Stomach smooth muscle (tissue), 2 donors: ENCODE measurements at regions not wholly inside any gene's neighbourhood (a gene's known extent, or its start where the extent isn't known, plus 50 kb on each side); places are given as distances from the start of the nearest gene placed in this dataset.

ENCODE experiments used
- H3K27ac ChIP-seq: one replicate; pipeline ENCODE4 v1.7.0; 2013; ENCODE audit warnings: mild to moderate bottlenecking, low read length, inconsistent platforms
- H3K27me3 ChIP-seq, 2 donors: one replicate each; pipeline ENCODE4 v1.7.0; 2013; ENCODE audit warnings: low read length in 2 of 2; ENCODE audit not compliant: insufficient read depth in 2 of 2, control insufficient read depth in 1 of 2
- H3K36me3 ChIP-seq, 2 donors: one replicate each; pipeline ENCODE4 v1.7.0; 2013; ENCODE audit warnings: low read length in 2 of 2; ENCODE audit not compliant: control insufficient read depth in 2 of 2, insufficient read depth in 2 of 2
- H3K4me1 ChIP-seq: one replicate; pipeline ENCODE4 v1.7.0; 2013; ENCODE audit warnings: low read length; ENCODE audit not compliant: control insufficient read depth, insufficient read depth
- H3K4me3 ChIP-seq, 2 donors: one replicate each; pipeline ENCODE4 v1.7.0; 2013; ENCODE audit warnings: low read length in 2 of 2
- H3K9ac ChIP-seq, 2 donors: one replicate each; pipeline ENCODE4 v1.7.0; 2013; ENCODE audit warnings: low read length in 2 of 2, mild to moderate bottlenecking in 1 of 2
- H3K9me3 ChIP-seq, 2 donors: one replicate each; pipeline ENCODE4 v1.7.0; 2013; ENCODE audit warnings: low read length in 2 of 2; ENCODE audit not compliant: control insufficient read depth in 2 of 2
- donor health status: healthy.
- donor health status: Pancreatic carcinoma.

GRCh38 chr1:56330391-56331026, 248.9 kb downstream of the PLPP3 start:
- Histone ChIP-seq H3K9me3 (no peaks in the 10 kb centered on the region), H3K4me3 (no peak overlapping the region), H3K27ac (no peak overlapping the region), H3K27me3 (no peaks in the 10 kb centered on the region), H3K36me3 (no peaks in the 10 kb centered on the region), H3K4me1 (no peaks in the 10 kb centered on the region), H3K9ac (no peak overlapping the region)

- Histone ChIP-seq H3K36me3 (no peaks in the 10 kb centered on the region), H3K4me1 (no peaks in the 10 kb centered on the region), H3K9me3 (no peaks in the 10 kb centered on the region), H3K27ac (no peak overlapping the region), H3K27me3 (no peaks in the 10 kb centered on the region), H3K9ac (no peak overlapping the region), H3K4me3 (no peak overlapping the region)
Measured at GRCh38 chr1:56329970-56330369, 249.4 kb downstream of the PLPP3 start.

GRCh38 chr1:56327195-56327594, 252.2 kb downstream of the PLPP3 start:
- Histone ChIP-seq H3K9ac (no peak overlapping the region), H3K27me3 (no peaks in the 10 kb centered on the region), H3K4me3 (no peak overlapping the region), H3K4me1 (no peaks in the 10 kb centered on the region), H3K36me3 (no peaks in the 10 kb centered on the region), H3K27ac (no peak overlapping the region), H3K9me3 (no peaks in the 10 kb centered on the region)

- Histone ChIP-seq H3K9me3 (no peaks in the 10 kb centered on the region), H3K36me3 (no peaks in the 10 kb centered on the region), H3K9ac (no peak overlapping the region), H3K27me3 (no peaks in the 10 kb centered on the region), H3K27ac (no peak overlapping the region), H3K4me3 (no peak overlapping the region), H3K4me1 (peaks cover under 1% of the 10 kb centered on the region)
Measured at GRCh38 chr1:56326056-56326455, 253.3 kb downstream of the PLPP3 start.

- Histone ChIP-seq H3K9ac (no peak overlapping the region), H3K4me3 (no peak overlapping the region), H3K9me3 (no peaks in the 10 kb centered on the region), H3K27ac (no peak overlapping the region), H3K27me3 (no peaks in the 10 kb centered on the region), H3K4me1 (peaks cover 7% of the 10 kb centered on the region), H3K36me3 (no peaks in the 10 kb centered on the region)
Measured at GRCh38 chr1:56324504-56324903, 254.9 kb downstream of the PLPP3 start.

- Histone ChIP-seq H3K4me3 (no peak overlapping the region), H3K36me3 (no peaks in the 10 kb centered on the region), H3K9me3 (no peaks in the 10 kb centered on the region), H3K27me3 (no peaks in the 10 kb centered on the region), H3K27ac (no peak overlapping the region), H3K9ac (no peak overlapping the region), H3K4me1 (peaks cover 7% of the 10 kb centered on the region)
Measured at GRCh38 chr1:56322211-56322610, 257.2 kb downstream of the PLPP3 start.

- Histone ChIP-seq H3K27ac (no peak overlapping the region), H3K36me3 (no peaks in the 10 kb centered on the region), H3K9me3 (no peaks in the 10 kb centered on the region), H3K27me3 (no peaks in the 10 kb centered on the region), H3K4me3 (peak overlapping the region in 1 of 2 donors; percentile 4), H3K4me1 (peaks cover 7% of the 10 kb centered on the region), H3K9ac (no peak overlapping the region)
Measured at GRCh38 chr1:56321150-56321490, 258.2 kb downstream of the PLPP3 start.

- peaks cover 7% of the 10 kb centered on the region for H3K4me1 ChIP-seq
- peak overlapping the region in 1 of 2 donors; percentile 4 for H3K4me3 ChIP-seq
- H3K36me3 ChIP-seq: no peaks in the 10 kb centered on the region
- no peaks in the 10 kb centered on the region for H3K9me3 ChIP-seq
- no peaks in the 10 kb centered on the region for H3K27me3 ChIP-seq
- H3K27ac ChIP-seq: no peak overlapping the region
- no peak overlapping the region for H3K9ac ChIP-seq
Measured at GRCh38 chr1:56320464-56321149, 258.8 kb downstream of the PLPP3 start.

- H3K9me3 ChIP-seq: peaks cover 0 to 6% of the 10 kb centered on the region in 2 donors
- H3K4me1 ChIP-seq: peaks cover 7% of the 10 kb centered on the region
- H3K27ac ChIP-seq: no peak overlapping the region
- H3K4me3 ChIP-seq: no peak overlapping the region
- H3K27me3 ChIP-seq: no peaks in the 10 kb centered on the region
- H3K36me3 ChIP-seq: no peaks in the 10 kb centered on the region
- no peak overlapping the region for H3K9ac ChIP-seq
Measured at GRCh38 chr1:56317722-56318121, 261.6 kb downstream of the PLPP3 start.

- Histone ChIP-seq H3K27ac (no peak overlapping the region), H3K9me3 (peaks cover 0 to 6% of the 10 kb centered on the region in 2 donors), H3K27me3 (no peaks in the 10 kb centered on the region), H3K9ac (no peak overlapping the region), H3K36me3 (no peaks in the 10 kb centered on the region), H3K4me3 (no peak overlapping the region), H3K4me1 (peaks cover under 1% of the 10 kb centered on the region)
Measured at GRCh38 chr1:56315293-56315942, 263.9 kb downstream of the PLPP3 start.

- Histone ChIP-seq H3K4me1 (no peaks in the 10 kb centered on the region), H3K9me3 (peaks cover 0 to 6% of the 10 kb centered on the region in 2 donors), H3K9ac (no peak overlapping the region), H3K27me3 (no peaks in the 10 kb centered on the region), H3K4me3 (no peak overlapping the region), H3K36me3 (no peaks in the 10 kb centered on the region), H3K27ac (no peak overlapping the region)
Measured at GRCh38 chr1:56313560-56313959, 265.8 kb downstream of the PLPP3 start.
